SH-SY5Y (cell line): ENCODE measurements at regions not wholly inside any gene's neighbourhood (a gene's known extent, or its start where the extent isn't known, plus 50 kb on each side); places are given as distances from the start of the nearest gene placed in this dataset.

Experiments
- GATA2 ChIP-seq: IDR thresholded peaks from 2 replicates; pipeline ENCODE4 v1.6.1; 2011; ENCODE audit warnings: mild to moderate bottlenecking, low read depth, low read length
- GATA3 ChIP-seq: IDR thresholded peaks from 2 replicates; pipeline ENCODE4 v1.6.1; 2011; ENCODE audit warnings: low read depth, mild to moderate bottlenecking, low read length, moderate library complexity

- TF ChIP-seq GATA2 (no peak), GATA3 (no peak)
These were observed 533.2 kb upstream of the AGA start for GRCh38 chr4:177975315-177975987.
